Hematopoietic multipotent progenitor cell (in vitro differentiated cells): ENCODE measurements at regions not wholly inside any gene's neighbourhood (a gene's known extent, or its start where the extent isn't known, plus 50 kb on each side); places are given as distances from the start of the nearest gene placed in this dataset.

Experiments
- DNase-seq, 3 donors: peaks; one replicate each; pipeline ENCODE4 v3.0.0-alpha.2; 2011 to 2015; ENCODE audit warnings: low read depth in 2 of 3, low spot score in 2 of 3

- no peak for DNase-seq
These were observed 435.2 kb upstream of the MANEA start for GRCh38 chr6:95142101-95142500.

DNA sequence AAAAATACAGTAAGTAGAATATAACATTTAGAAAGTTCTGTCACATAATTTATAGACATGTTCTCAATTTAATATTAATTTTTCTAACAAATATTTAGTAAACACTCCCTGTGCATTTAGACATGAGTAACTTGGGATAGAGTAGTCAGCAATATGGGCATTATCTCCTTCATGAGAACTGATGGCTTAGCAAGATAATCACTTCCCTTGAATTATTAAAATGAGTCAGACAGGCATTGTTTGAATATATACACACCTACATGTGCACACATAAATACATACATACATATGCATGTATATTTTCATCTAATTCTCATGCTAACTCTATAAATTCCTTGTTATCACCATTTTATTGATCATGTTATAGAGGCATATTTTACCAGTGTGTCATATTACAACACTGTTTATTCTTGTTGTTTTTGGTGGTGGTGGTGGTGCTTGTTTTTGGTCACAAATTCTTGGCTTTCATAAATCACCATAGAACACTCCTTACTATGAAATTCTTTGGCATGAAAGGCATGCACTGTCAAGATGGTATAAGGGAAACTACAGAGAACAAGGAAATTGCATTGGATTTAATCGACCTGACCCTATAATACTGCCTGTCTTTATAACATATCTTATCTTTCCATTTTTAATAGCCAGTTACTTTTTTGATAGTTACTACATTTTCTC, 434.5 kb upstream of the MANEA start:
- DNase-seq, result no peak

GRCh38 chr6:95143408-95144180, 433.7 kb upstream of the MANEA start:
- DNase-seq, result no peak

DNA sequence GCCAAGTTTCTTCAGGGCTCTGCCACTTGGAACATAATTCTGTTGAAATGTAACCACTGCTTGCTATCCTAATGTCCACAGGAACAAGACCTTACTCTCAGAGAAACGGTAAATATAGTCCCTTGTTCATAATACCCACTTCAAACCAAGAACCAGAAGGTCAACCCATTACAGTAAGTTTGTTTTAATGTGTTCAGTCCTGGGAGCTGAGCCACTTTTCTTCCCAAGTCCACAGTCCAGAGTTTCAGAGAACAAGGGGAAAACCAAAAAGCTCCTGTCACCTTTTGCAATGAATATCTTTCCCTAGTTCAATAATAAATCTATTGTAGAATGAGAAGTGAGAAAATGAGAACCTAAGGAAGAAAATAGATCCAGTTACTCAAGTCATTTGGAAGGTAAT, 431.9 kb upstream of the MANEA start:
- DNase-seq, result no peak

DNA sequence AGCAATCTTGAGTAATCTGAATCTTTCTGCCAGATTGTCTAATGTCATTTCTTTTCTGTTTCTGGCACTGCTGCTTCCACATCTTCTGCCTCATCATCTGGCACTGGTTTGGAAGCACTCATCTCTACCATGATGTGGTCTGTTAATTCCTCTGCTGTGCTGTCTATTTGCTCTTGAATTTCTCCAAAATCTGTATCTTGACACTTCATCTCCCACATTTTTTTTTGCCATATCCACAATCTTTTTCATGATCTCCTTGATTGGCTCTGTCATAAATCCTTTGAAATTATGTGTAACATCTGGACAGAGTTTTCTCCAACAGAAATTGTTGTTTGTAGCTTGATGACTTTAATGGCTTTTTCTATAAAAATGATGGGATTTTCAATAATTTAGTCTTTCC, 417.8 kb upstream of the MANEA start:
- no peak for DNase-seq

GRCh38 chr6:95169775-95170174, 407.6 kb upstream of the MANEA start:
- DNase-seq, result no peak

GRCh38 chr6:95175927-95176675, 401.2 kb upstream of the MANEA start:
- no peak for DNase-seq

- no peak for DNase-seq
These were observed 391.5 kb upstream of the MANEA start for GRCh38 chr6:95185874-95186273.

DNA sequence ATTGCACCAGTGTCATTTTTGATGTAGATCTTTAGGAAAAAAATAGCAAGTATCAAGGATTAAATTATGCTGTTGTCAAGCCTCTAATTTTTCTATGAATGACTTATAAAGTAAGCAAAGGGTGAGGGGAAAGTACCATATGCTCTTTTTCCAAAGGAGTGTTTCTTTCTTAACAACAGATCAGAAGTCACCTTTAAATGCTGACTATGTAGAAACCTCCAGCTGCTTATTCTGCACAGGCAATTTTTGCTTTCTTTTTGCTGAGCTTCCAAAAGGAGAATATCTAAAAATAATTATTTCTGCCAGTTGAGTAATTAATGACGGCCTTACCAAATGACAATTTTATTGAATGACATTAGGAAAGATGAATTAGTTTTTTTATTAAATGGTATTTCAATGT, 390.6 kb upstream of the MANEA start:
- DNase-seq, result no peak

- no peak for DNase-seq
These were observed 379.7 kb upstream of the MANEA start for GRCh38 chr6:95197590-95197989.

DNA sequence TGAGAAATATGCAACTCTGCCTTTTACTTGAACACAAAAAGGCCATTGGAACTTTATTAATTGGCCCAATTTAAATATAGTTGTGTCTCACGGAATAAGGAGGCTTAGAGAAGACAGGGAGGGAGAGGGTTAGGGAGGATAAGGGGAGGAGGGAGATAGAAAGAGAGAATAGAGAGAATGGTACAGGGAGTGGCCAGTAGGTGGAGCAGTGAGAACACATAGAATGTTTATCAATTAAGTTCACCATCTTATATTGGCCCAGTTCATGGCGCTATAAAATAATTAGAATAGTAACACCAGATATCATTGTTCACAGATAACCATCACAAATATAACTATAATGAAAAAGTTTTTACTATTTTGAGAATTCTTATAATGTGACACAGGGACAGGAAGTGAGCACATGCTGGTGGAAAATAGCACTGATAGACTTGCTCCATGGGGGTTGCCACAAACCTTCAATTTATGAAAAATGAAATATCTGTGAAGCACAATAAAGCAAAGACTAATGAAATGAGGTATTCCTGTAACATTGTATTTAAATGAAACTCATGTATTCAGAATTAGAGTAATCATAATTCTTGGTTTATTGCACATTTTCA, 374.1 kb upstream of the MANEA start:
- peak in 2 of 3 donors; percentile 9 to 26 for DNase-seq

GRCh38 chr6:95204178-95204577, 373.2 kb upstream of the MANEA start:
- DNase-seq, result no peak

DNA sequence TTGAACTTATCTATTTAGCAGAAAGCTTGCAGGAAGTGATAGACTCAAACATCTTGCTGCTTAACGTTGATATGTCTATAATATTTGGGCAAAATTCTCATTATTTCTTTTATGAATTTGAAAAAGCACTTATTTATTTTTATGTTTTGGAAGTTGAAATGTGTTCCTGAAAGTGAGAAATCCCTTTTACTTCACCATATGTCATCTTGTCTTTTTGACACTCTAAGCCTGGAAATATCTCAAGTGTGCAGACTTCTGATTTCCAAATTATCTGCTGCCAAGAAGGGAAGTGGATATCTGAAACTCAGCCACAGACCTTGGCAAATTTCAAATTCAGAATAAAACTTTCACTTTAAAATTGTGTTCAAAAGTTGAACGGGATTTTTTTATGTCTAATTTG, 368.7 kb upstream of the MANEA start:
- DNase-seq, result no peak

- DNase-seq, result no peak
These were observed 368.3 kb upstream of the MANEA start for GRCh38 chr6:95209074-95209473.

DNA sequence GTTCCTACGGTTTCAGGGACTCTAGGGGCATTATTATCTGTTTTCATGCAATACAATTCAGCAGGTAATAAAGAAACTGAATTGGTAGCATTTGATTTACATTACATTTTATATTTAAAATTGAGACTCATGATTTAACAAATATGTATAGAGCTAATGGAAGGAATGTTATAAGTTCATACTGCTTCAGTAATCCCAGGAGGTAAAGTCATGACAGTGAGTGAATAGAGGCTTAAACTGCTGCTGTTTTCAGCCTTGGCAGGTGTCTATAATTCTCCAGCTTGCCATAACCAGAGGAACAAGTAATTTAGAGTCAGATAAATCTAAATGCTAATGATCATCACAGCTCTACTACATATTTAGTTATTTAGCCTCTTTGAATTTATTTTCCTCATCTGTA, 360.8 kb upstream of the MANEA start:
- no peak for DNase-seq

DNA sequence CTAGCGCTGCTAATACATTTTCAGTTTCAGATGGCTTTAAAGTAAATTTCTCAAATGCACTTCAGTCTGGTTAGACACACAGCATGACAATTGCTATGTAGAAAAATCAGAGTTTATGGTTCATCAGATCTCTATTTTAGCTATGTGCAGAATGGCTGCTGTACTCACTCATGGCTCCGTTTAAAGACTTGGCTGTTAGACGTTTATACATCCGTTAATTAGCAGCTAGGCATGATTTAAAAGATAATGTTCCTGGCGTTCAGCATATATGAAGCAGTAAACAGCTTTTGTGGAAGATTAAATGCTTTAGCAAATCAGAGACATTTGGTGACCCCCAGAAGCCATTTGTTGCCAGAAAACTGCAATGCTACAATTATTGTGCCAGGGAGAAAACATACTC, 350.0 kb upstream of the MANEA start:
- no peak for DNase-seq

- DNase-seq, result no peak
These were observed 348.7 kb upstream of the MANEA start for GRCh38 chr6:95228636-95229035.

DNA sequence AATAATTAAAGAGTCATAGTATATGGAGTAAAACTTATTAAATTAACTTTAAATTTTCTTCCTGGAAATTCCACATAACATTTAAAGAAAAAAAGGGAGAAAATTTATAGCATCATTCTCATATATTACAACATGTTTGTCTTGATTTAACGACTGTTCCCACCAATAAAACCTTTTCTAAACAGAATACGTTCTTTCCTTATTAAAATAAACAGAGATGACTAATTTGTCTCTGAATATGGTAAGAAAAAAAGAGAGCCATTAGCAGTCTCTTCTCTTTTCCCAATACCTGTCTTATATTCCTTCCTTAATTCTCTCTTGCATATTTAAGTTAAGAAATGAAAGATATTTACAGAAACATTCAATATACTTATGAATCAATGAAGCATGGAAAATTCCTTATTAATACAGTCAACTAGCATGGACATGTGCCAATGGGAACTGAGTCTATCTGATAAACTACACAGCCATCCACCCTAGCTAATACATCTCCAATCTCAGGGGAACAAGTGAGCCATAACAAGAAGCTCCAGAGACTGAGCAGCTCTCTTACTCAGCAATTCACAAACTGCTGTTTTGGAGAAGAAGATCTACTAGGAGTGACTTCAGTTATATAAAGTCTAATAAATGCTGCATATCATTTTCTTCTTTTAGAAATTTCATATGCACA, 347.1 kb upstream of the MANEA start:
- no peak for DNase-seq

DNA sequence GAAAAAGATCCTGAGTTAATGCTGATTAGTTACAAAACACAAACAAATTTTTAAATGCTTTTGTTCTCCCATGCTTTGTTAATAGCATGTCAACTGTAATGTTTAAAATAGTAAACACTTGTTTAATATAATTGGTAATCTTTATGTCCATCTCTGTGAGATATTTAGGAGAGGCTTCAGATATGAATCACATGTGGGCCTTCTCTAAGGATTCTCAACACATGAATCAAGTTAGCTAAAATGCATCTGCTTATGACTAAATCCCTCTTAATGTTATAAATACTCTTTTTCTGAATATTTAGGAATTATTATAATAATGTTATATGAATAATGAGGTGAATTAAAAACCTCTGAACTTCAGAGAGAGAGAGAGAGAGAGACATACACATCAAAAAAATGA, 345.9 kb upstream of the MANEA start:
- no peak for DNase-seq

DNA sequence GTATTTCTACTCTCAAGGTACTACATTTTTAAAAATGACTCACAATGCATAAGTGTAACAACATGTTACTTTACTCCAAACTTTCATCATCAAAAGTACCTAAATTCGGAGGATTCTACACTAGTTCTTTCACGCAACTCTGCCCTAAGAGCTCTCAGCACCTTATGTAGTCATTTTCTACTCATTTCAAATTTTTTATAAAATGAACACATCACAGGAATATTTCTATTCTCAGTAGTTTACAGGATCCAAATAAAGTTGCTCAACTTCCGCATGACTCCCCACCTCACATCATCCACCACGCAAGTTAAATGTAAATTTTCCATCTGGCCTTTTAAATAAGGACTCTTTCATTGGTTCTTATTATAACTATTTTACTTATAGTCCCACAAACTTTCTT, 344.9 kb upstream of the MANEA start:
- no peak for DNase-seq

GRCh38 chr6:95233879-95234278, 343.5 kb upstream of the MANEA start:
- no peak for DNase-seq
